SKM-1 (cell line): ENCODE measurements at regions not wholly inside any gene's neighbourhood (a gene's known extent, or its start where the extent isn't known, plus 50 kb on each side); places are given as distances from the start of the nearest gene placed in this dataset.
"Not testable (repeated sequence)": the region's sequence is repeated elsewhere in the genome, so short reads cannot be mapped to it uniquely, and the experiment has no call there.

Experiments used
- DNase-seq: peaks from one replicate; lab custom pipeline; 2025; ENCODE audit not compliant: unreplicated experiment; lab: John Stamatoyannopoulos, UW

GRCh38 chr1:163970151-163970550 is 588.8 kb upstream of the PBX1 start:
- no peak for DNase-seq

GRCh38 chr1:163970699-163971098 is 588.3 kb upstream of the PBX1 start:
- DNase-seq: no peak

GRCh38 chr1:163973586-163973985 is 585.4 kb upstream of the PBX1 start:
- no peak for DNase-seq

- DNase-seq: no peak
Observed at GRCh38 chr1:163974120-163974519, 584.9 kb upstream of the PBX1 start.

- DNase-seq: no peak
Observed at GRCh38 chr1:163980394-163980793, 578.6 kb upstream of the PBX1 start.

- no peak for DNase-seq
Observed at GRCh38 chr1:163981500-163982030, 577.4 kb upstream of the PBX1 start.

GRCh38 chr1:163983097-163983496 is 575.9 kb upstream of the PBX1 start:
- DNase-seq: no peak

GRCh38 chr1:163985700-163986099 is 573.3 kb upstream of the PBX1 start:
- no peak for DNase-seq

- DNase-seq: no peak
Observed at GRCh38 chr1:163999131-163999530, 559.9 kb upstream of the PBX1 start.

- not testable (repeated sequence) for DNase-seq
Observed at GRCh38 chr1:164006186-164006585, 552.8 kb upstream of the PBX1 start.

GRCh38 chr1:164006621-164007020 is 552.4 kb upstream of the PBX1 start:
- DNase-seq: no peak

GRCh38 chr1:164017239-164017638 is 541.7 kb upstream of the PBX1 start:
- DNase-seq: no peak

GRCh38 chr1:164020391-164020790 is 538.6 kb upstream of the PBX1 start:
- no peak for DNase-seq

GRCh38 chr1:164021813-164022212 is 537.2 kb upstream of the PBX1 start:
- DNase-seq: no peak

- DNase-seq: no peak
Observed at GRCh38 chr1:164033782-164034181, 525.2 kb upstream of the PBX1 start.

GRCh38 chr1:164040754-164041153 is 518.2 kb upstream of the PBX1 start:
- no peak for DNase-seq

- DNase-seq: no peak
Observed at GRCh38 chr1:164051782-164052181, 507.2 kb upstream of the PBX1 start.

- DNase-seq: no peak
Observed at GRCh38 chr1:164054331-164054730, 504.7 kb upstream of the PBX1 start.

- no peak for DNase-seq
Observed at GRCh38 chr1:164058198-164058597, 500.8 kb upstream of the PBX1 start.

GRCh38 chr1:164061528-164061927 is 497.5 kb upstream of the PBX1 start:
- no peak for DNase-seq

- DNase-seq: no peak
Observed at GRCh38 chr1:164064501-164064900, 494.5 kb upstream of the PBX1 start.

- DNase-seq: no peak
Observed at GRCh38 chr1:164071288-164071687, 487.7 kb upstream of the PBX1 start.

- no peak for DNase-seq
Observed at GRCh38 chr1:164086832-164087231, 472.2 kb upstream of the PBX1 start.
